NCI-H2081 (cell line): ENCODE measurements at regions not wholly inside any gene's neighbourhood (a gene's known extent, or its start where the extent isn't known, plus 50 kb on each side); places are given as distances from the start of the nearest gene placed in this dataset.
A peak's percentile ranks its signal among the peaks of the same experiment; 100 is the strongest.
"Not testable (repeated sequence)": the region's sequence is repeated elsewhere in the genome, so short reads cannot be mapped to it uniquely, and the experiment has no call there.

Source experiments
- DNase-seq, 2 experiments: peaks; one replicate each; lab custom pipeline; 2025; lab: John Stamatoyannopoulos, UW

DNA sequence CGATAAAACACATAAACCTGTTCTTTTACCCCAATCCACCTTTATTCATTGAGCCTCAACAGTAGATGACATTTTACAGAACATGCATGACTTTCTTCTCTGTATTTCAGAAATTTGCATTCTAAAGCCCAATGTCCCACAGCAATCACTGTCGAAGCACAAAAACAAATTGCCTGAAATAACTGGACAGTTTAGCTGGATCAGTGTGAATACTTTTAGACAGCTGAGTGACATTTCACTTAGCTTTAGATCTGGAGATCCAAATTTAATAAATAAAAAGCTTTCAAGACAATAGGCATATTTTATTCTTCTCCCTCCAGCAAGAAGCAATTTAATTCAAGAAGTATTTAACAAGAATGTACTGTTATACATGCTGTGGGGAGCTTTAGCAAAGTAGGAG, 109.1 kb upstream of the FSCB start:
- DNase-seq = no peak

DNA sequence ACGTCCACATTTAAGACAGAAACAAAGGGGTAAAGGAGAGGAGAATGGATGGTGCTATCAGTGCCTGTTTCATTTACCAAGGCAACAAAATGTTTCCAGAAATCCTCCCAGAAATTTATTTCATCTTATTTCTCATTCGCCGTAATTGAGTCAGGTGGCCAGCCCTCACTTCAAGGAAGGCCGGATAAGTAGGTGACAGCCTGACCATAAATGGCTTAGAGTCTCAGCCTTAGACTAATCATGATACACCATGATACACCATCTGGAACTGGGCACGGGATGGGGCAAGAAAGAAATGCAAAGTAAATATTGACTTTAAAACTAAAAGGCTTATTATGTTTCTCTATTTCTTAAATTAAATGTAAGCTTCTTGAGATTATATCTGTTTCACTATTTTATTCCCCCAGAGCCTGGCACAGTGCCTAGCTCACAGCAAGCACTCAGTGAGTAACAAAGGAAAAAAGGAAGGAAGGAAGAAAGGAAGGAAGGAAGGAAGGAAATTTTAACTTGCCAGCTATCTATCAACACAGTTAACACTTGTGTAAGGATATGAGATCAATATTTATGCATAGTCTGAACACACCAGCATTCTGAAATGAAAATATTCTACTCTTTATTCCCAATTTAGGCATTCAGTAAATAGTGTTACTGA, 106.1 kb upstream of the FSCB start:
- DNase-seq = no peak

DNA sequence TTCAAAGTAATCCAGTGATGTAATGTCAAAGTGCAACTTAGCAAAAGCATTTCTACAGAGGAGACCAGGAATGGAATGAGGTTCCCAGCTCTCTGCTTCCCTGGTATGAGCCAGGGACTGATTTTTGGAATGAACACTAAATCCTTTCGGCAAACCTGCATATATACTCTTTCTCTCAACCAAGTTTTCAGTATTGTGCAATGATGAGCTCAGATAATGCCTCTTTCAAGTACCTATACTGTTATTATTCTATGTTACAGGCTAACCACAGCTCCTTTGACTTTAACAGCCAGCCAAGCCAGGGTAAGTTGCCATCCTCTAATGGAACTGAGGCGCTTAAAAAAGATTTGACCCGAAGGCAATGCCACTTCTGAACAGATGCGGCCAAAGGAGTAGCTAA, 104.9 kb upstream of the FSCB start:
- DNase-seq = no peak

DNA sequence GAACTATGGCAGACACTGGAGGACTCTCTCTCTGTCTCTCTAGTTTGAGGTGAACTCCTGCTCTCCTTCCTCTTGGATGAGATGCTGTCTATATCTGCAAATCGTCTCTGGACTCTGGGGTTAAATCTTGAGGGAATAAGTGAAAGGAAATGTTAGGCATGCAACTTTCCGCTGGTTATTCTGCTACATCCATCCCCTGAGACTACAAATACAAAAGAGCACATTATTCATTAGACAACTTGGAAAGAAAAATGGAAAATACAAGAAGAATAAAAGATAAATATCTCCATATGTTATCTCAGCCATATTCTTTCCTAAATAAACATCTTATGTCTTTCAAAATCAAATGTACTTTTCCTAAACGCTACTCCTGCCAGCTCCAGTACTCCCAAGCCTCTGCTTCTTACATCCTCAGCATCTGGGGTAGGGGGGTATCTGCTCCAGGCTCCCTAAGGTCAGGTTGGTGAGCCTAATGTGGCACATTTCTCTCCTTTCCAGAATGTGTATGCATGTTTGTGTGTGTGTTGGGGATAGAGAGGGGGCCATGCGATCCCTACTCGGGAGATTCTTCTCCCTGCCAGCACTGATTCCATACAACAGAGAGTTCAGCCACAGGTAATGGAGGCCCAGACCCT, 102.9 kb upstream of the FSCB start:
- no peak for DNase-seq

DNA sequence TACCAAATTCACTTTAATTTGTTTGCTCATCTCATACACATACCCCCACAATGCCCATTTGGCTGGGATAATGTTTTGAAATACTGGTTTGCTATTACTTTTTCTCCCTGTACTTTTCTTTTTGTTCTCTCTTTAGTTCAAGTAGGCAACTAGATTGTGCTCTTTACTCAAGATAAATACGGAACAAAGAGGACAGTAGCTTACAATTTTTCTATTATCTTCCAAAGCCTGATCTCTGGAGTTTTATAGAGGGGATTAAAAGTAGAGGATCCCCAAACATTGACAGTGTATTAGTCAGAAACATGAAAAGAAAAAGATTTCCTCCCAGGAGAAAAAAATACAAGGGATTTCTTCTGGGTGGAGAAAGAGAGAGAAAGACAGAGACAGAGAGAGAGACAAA, 102.1 kb upstream of the FSCB start:
- DNase-seq = no peak

DNA sequence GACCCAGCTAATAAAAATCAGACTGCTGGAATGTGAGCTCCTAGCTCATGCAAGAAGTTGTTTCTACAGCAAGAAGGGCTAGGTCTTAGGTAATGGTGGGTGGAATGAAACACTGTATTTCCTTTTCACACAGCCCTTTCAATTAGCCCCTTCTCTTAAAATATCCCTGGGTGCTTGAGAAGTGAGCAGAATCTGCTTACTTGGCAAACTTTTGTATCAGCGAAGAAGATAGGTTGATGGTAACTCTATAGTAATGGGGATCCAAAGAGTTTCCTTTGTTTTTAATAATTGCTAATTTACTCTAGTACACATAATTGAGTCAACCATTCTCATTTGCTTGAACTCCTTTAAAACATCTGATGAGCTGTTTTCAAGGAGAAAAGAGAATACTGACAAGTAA, 100.6 kb upstream of the FSCB start:
- DNase-seq = no peak

DNA sequence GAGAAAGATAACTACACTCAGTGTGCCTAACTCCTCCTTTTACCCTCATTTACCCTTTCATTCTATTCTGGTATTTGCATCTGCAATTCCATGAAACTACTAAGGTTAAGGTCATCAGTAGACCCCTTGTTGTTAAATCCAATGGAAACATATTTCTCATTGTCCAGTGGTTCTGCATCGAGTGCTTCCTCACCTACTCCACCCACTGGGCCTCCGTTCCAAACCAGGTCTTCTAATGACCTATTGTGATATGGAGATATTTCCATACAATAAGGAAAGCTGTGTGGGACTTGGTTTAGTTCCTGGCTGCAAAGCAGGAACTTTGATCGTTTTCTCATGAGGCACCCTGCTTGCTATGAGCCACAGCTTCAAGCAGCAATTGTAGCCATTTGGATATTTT, 99.5 kb upstream of the FSCB start:
- DNase-seq = no peak

DNA sequence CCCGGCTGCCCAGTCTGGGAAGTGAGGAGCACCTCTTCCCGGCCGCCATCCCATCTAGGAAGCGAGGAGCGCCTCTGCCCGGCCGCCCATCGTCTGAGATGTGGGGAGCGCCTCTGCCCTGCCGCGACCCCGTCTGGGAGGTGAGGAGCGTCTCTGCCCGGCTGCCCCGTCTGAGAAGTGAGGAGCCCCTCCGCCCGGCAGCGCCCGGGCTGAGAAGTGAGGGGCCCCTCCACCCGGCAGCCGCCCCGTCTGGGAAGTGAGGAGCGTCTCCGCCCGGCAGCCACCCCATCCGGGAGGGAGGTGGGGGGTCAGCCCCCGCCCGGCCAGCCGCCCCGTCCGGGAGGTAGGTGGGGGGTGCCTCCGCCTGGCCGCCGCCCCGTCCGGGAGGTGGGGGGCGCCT, 94.2 kb upstream of the FSCB start:
- not testable (repeated sequence) for DNase-seq

DNA sequence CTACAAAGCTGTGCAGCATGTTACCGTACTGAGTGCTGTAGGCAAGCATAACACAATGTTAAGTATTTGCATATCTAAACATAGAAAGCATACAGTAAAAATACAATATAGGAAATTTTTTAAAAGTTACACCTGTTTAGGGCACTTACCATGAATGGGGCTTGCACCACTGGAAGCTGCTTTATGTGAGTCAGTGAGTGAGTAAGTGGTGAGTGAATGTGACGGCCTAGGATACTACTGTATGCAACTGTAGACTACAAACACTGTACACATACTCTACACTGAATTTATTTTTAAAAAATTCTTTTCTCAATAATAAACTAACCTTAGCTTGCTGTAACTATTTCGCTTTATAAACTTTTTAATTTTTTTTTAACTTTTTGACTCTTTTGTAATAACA, 82.1 kb upstream of the FSCB start:
- no peak for DNase-seq

DNA sequence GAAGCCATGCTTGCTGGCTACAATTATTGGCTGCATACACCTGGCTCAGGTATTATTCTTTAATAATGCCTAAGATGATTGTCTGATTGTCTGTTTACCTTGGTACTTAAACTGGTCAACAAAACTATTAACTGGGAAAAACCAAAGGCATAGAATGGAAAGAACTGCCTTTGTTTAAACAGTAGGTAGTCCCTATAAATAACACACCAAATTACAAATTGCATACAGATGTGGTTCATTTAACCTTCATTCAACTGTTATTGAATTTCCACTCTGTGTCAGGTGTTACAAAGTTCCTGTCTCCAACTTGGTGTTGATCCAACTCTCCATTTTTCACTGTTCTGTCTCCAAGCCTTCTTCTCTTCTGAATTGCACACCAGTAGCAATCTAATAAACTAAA, 79.8 kb upstream of the FSCB start:
- peak; percentile 82 to 98 for DNase-seq

DNA sequence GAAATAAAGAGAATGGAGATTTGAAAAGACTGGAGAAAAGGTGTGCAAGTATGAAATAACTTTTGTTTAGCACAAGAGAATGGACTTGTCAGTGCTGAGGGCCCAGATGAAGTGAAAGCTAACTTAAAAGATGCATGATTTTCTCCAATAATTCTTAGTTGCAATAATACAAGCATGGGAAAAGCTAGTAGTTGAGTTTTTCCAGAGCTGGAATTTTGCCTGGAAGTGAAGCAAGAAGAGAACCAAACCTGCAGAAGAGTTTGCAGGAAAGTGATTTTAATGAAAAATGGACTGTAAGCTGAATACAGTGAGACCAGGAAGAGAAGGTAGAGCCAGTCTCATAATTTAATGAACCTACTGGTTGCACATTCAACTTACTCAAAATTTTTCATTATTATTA, 69.3 kb upstream of the FSCB start:
- DNase-seq = no peak

DNA sequence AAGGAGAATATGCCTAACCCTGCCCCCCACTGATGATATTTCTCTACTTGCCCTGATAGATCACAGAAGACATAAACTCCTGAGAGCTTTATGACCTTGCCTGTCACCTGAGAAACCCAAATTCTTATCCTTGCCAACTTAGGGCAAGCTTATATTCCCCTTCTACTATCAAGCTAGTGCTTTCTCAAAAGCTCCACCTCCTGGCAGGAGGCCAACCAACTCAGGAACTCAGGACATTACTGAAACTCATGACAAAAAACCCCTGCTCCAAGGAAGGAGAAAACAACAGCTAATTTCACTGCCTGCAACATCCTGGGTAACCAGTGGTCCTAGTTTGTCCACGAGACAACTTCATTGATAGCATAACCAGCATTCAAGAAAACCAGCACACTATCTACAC, 60.9 kb upstream of the FSCB start:
- no peak for DNase-seq

DNA sequence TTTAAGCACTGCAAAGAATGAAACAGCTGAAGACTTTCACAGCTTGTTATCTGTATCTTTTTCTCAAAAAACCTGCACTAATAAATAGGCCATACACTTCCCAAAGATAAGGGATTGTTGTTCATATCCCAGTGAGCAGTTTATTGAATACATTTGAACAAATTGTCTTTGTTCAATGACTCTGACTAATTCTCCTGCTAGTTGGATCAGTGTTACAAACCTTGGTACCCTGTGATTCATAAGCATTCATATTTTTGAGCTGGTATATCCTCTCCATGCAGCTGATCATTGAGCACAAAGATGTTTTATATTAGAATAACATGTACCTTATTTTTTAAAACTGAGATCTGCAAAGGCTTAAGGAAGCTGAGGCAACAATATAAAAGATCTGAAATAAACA, 58.9 kb upstream of the FSCB start:
- no peak for DNase-seq

DNA sequence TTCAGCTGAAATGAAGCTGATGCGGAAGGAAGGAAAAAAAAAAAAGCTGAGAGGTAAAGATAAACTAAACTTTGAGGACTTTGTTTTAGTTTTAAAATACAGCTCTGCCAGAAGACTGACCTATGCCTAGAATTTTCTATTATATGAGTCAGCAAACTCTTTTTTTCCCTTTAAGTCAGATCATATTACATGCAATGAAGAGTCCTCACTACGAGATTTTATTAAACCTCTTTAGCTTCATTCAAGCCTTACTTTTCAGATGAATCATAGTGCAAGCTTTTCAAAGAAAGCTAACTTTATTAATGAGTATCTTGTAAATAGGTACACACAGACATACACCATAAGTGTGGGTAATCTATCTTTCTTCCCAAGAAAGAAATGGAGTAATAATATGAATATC, 57.8 kb upstream of the FSCB start:
- DNase-seq = no peak
